TTC549 (cell line): ENCODE measurements at regions not wholly inside any gene's neighbourhood (a gene's known extent, or its start where the extent isn't known, plus 50 kb on each side); places are given as distances from the start of the nearest gene placed in this dataset.
"Not testable (repeated sequence)": the region's sequence is repeated elsewhere in the genome, so short reads cannot be mapped to it uniquely, and the experiment has no call there.

Source experiments
- FAIRE-seq: peaks from 2 replicates; lab custom pipeline; 2012; peaks lifted over from hg19 to GRCh38; lab: Jason Lieb, UNC

DNA sequence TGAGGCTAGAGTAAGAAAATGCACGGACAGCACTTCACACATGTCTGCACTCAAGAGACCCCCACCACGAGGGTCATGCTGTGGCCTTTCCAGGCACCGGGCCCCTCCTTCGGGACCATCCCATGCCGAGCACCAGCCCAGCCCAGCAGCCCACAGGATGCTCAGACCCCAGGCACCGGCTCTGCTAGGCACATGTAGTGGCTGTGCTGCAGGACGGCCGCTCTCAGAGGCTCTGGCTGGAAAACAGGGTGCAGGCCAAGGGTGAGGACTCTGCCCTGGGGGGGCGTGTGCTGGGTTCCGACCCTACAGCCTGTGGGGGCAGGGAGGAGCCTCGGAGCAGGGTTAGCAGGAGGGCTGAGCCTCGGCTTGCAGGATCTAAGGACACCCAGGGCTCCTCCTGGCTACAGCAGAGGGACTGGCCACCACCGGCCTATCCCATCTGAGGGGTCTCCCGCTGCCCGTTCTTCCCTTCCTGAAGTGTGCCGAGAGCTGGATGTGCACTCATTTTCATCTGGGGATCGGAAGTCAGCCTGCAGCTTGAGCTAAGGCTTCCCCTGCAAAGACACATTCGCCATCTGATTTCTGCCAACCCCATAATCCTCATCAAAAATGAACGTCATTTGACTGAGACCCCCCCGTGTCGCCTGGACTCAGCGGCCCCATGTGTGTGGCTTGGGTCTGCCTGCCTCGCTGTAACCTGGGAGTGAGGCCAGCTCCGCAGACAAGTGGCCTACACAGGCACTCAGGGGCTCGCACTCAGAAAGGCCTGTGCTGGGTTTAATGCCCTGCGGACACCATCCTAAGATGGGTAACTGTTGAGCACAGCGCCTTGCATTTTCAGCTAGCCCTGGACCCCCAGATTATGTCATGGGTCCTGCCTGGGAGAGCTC is 293.1 kb upstream of the FOXF1 start:
- no peak for FAIRE-seq

DNA sequence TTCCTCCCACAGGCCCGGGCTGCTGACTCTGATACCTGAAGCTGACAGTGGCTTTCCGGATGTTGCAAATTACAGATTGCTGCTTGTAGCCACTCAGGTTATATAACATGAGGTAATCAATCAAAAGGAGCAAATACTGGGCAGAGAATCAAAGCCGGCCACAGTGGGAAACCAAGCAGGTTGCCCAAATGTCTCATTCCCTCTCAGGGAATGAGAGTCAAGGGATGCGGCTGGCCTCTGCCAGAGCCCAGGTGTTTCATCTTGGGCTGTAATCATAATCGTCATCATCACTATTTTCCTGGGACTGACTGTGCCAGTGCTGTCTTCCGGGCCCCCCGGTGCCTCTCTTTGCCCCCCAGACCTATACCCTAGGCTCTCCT is 292.4 kb upstream of the FOXF1 start:
- no peak for FAIRE-seq

DNA sequence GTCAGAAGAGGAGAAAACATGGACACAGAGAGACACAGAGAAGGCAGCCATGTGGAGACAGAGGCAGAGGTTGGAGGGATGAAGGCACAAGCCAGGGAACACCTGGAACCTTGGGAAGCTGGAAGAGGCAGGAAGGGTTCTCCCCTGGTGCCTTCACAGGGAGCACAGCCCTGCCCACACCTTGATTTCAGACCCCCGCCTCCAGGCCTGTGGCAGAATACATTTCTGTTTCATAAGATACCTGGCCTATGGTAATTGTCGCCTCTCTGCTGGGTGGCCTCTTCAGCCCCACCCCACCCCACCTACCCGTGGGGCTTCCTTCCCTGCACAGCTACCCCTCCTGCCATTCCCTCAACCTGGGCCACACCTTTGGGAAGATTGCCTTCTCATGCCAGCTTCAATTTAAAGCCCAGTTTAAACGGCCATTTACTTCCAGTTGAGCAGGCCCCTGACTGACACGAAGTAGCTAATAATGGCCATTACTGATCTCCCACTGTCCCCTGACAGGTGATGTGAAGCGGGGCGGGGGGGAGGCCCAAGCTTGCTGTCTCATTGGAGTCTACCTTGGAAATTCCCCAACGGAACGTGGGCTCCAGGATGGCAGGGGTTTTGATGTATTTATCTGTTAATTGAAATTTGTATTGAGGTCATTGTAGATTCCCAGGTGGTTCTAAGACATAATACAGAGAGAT is 291.7 kb upstream of the FOXF1 start:
- no peak for FAIRE-seq

DNA sequence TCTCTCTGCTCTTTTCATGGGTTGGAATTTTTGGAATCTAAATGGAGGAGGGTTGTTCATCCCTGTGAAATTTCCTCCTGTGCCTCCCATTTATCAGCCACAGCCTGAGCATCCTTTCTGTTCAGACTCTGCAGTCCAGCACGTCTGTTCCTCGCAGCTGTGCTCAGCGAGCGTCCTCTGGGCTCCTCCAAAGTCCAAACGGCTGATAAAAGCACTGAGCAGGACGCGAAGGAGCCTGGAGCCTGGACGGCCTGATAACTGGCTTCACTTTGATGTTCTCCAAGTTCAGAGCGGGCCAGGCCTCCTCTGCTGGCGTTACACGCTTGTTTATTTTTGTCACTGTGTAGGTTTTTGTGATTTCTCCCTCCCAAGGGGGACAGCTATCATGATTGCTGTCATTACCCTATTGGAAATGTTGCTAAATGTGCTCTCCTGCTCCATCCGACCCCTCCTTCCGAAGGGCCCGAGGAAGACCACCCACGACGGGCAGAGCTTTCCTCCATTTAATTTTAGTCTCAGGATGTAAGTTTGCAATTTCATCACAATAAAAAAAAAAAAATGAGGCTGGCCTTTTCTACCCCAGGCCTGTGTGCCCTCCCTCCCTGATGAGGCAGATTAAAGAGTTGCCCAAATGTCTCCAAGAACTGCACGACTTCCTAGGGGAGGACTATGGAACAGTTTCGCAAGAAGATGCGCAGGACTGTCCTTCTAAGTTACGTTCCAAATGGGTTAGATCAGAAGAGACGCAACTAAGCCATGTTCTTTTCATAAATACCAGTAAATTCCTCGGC is 290.5 kb upstream of the FOXF1 start:
- FAIRE-seq, result peak; percentile 65

DNA sequence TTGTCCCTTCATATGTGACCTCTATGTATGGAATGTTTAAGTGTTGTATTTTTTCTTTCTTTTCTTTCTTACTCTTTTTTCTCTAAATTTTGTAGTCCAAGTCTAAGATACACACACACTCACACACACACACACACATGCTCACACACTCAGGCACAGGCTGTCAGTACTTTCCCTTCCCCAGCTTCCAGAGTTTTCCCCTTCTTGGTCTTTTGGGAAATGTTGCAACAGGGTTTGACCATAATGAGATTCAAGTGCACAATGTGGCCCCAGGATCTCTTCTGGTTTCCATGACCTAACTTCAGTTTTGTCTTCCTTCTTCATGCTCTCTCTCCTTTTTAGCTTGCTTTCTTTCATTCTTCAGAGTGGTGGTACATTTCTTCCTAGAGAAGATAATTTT is 289.8 kb upstream of the FOXF1 start:
- no peak for FAIRE-seq

DNA sequence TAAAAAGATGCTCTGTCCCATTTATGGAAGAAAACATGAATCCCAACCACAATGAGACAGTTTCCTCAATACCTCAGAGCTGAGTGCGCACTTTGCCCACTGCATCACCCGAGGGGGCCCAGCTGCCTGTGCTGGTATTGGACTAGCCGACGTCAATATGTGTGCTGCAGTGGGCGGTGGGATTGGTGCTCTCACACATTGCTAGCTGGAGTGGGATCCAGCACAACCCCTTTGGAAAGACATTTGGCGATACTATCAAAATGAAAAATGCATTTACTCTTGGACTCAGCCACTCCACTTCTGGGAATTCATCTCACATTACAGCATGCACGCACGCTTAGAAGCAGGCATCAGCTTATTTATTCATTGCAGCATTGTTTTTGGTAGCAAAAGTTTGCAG is 289.2 kb upstream of the FOXF1 start:
- no peak for FAIRE-seq

DNA sequence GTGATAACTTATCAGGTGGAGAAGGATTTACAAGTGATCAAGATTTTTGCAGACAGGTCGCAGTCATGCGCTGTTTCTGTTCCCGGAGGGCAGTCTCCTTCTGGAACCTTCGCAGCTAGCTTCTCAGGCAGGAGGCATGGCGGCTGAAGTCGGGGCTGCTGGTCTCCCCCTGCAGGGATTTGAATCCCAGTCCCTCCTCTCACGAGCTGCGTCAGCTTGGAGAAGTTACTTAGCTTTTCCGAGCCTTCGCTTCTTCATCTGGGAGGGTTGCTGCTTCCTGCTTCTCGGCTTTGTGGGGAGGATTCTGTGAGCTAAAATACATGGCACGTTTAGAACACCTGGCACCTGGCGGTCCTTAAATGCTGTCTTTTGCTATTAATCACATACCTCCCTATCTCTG is 287.8 kb upstream of the FOXF1 start:
- FAIRE-seq, result no peak

DNA sequence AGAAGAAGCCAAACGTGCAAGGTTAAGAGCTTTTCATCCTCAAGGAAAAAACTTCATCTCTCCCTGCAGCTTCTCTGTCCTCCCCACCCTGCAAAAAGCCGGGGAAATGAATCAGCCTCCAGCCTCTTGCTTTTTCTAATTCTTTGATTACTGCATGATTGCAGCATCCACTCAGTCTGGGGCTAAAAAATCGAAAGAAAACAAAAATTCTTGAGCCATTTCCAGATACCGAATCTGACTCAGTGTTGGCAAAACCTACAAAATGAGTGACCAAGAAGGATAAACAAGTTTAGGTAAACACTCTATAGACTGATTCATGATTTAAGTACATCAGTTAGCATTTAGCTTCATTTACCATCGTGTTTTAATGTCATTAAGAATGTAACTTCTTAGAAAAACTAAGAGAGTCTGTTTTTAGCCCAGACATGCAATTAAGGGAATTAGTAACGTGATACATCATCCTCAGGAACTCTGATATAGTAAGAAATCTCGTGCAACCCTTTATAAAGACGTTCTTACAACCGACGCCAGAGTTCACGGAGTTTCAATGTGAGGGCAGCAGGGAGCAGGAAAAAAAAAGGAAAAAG is 287.3 kb upstream of the FOXF1 start:
- FAIRE-seq, result peak; percentile 95

DNA sequence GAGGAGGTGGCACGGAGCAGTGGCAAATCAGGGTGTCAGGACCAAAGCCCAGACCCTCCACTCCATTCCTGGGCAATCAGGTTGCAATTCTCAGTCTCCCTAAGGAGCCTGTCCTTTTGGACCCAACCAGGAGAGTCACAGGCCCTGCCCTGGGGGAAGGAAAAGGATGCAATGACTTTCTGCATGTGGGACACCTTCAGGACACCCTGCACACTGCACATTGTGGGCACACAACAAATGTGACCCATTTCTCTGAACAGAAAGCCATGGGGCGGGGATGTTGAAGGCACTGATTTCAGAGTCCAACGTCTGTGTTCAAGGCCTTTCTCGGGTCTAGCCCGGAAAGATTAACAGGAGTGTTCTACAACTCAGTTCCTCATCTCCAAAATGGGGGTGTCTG is 286.2 kb upstream of the FOXF1 start:
- no peak for FAIRE-seq

DNA sequence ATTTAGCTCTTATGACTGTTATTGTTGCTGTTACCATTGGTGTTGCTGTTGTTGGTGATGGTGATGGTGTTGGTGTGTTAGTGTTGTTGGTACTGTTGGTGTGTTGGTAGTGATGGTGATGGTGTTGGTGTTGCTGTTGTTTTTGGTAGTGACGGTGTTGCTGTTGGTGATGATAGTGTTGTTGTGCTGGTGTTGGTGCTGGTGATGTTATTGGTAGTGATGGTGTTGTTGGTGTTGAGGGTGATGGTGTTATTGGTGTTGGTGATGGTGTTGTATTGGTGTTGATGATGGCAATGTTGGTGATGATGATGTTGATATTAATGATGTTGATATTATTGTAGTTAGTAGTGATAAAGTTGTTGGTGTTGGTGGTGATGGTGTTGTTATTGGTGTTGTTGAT is 285.7 kb upstream of the FOXF1 start:
- FAIRE-seq, result no peak

DNA sequence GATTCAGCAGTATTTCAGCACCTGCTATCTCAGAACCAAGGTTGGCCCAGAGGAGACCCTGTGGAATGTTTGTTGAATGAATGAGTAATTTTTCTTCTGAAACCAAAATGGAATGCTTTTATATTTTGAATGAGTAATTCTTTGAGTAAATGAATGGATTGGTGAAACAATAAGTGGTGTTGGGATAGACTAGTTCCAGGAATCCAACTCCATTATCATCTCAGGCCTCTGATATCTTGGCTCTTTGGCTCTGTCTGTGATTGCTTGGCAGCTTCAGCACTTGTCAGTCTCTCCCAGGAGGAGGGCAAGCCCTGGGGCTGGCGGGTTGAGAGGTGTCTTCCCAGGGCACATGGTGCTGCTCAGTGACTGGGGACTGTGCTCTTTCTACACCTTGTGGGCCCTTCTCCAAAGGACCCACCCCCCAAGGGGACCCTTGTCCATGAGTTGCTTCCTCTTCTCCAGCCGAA is 284.4 kb upstream of the FOXF1 start:
- no peak for FAIRE-seq

DNA sequence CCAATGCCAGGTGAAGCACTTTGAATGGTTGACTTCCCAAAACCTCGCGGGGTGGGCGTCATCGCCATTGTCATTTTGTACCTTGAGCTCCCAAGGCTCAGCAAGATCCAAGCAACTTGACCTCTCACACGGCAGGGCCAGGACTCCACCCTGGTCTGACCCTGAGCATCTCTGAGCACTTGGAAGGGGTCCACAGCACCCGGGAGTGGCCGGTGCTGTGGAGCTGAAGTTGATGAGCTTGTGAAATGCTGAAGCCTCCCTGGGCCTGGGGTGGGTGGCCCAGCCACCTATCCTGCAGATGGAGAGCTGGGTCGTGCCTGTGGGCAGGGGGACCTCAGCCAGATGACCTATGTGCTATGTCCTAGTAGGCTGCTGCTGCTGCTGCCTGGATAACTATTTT is 283.3 kb upstream of the FOXF1 start:
- no peak for FAIRE-seq

DNA sequence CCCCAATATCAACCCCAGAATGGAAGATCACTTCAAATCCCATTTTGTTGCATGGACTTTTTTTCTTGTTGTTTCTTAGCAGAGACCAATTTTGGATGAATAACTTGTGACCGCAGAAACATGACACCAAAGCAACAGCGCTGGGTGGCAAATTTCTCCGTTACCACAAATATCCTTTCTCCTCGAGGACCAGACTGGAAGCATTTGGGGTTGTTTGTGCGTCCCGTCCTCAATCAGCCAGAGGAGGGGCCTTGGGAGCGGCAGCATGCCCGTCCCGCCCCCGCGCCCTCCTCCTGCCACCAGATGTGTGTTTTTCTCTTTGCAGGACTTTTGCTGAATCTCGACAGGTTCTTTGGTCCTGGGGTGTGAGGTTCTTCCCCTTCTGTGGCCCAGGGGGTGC is 282.5 kb upstream of the FOXF1 start:
- FAIRE-seq, result no peak

DNA sequence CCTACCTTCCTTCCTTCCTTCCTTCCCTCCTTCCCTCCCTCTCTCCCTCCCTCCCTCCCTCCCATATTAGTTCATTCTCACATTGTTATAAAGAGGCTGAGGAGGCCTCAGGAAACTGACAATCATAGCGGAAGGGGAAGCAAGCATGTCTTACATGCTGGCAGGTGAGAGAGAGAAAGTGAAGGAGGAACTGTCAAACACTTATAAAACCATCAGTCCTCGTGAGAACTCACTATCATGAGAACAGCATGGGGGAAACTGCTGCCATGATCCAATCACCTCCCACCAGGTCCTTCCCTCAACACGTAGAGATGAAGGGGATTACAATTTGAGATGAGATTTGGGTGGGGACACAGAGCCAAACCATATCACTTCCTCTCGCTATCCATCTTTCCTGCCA is 281.6 kb upstream of the FOXF1 start:
- FAIRE-seq, result no peak

DNA sequence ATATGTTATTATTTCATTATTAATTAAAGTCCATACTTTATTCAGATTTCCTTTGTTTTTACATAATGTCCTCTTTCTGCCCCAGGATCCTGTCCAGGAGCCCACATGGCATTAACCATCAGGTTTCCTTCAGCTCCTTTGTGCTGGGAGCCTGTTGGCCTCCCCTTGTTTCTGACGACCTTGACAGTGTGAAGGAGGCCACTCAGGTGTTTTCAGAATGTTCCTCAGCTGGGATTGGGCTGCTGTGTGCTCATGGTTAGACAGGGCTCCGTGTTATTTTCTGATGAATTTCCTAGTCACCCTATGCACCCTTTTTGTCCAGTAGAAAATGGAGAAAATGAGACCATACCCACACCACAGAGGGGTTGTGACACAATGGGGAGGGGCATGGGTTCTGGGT is 281.0 kb upstream of the FOXF1 start:
- FAIRE-seq, result no peak

DNA sequence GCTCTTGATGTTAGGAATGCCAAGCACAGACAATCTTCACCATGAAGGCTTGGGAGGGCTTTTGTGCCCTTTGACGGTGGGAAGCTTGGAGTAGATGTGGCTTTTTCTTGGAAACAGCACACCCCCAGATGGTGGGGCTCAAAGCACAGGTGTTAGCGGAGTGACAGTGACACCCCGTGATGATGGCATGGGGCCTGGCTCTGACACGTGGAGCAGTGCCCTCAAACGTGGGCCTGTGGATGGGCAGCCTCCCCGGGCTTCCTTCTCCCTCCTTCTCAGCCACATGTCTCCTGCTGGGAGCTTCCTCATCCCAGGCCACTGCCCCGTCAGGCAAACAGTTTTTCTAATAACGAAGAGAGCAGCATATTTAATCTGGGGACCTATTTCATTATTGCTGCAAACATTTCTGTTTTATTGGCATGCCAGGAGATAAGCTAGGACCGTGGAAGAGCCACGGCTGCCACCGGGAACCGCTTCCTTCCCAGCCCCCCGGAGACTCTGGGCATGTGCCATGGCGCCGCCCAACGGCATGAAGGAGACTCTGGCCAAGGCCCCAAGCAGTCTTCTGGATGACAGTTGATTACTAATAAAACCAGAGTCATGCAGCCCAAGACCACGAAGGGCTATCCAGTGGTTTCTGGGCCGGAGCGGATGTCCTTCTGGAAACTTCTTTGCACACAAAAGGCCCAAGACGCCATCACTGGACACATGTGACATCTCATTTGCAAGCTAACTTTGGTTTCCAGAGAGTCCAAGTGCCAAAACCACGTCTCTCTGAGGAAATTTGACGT is 280.3 kb upstream of the FOXF1 start:
- no peak for FAIRE-seq

DNA sequence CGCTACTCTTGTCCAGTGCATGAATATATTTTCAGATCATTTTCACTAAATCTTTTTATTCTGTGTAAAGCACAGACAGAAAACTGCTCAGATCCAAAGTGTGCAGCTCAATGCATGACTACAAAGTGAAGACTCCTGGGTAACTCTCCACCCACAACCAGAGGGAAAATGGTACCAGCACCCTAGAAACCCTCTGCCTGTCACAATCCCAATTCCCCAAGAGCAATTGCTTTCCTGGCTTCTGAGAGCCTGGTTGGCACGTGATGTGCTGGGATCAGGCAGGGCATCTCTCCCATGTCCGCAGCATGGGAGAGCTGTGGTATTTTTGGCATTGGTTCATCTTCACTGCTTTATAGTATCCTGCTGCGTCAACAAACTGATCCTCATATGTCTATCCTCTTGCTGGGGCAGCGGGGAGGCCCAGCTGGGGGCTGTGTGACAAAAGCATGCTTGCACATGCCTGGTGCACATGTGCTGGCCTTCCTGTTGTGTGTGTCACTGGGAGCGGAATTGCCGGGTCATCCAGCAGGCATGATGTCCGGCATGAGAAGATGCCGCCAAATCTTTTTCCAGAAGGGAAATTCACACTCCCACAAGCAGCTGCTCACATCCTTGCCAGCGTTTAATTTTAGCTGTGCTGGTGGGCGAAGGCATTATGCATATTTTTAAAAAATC is 278.9 kb upstream of the FOXF1 start:
- FAIRE-seq, result no peak

DNA sequence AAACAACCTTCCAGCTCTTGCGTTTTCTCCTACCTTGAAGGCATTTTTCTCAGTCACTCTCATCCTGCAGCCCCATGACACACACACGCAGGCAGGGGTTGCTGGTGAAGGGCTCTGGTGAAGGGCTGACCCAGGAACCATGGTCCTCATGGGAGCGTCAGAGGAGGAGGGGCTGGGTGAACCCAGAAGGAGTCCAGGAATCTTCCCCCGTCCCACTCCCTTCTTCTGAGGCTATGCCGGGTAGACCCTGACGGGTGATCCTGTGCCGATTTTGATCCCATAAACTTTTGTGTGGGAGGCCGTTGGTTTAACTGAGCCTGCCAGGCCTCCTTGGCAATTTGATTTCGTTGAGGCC is 278.4 kb upstream of the FOXF1 start:
- FAIRE-seq, result no peak

DNA sequence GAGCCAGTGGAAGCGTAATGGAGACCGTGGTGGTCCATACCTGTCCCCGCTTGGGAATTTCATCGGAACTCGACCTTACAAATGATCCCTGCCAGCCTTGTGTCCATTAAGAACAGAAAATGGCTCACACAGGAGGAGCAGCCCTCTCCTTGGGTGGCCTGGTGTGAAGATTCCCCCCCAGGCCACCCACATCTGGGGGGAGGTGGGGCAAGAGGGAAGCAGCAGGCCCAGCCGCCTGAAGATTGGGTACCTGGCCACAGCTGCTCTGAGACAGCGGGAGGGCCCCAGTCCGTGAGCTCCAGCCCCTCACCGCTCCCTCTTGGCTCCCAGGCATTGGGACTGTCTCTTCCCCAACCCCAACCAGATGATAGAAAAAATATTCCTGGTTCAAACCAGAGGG is 277.8 kb upstream of the FOXF1 start:
- no peak for FAIRE-seq

DNA sequence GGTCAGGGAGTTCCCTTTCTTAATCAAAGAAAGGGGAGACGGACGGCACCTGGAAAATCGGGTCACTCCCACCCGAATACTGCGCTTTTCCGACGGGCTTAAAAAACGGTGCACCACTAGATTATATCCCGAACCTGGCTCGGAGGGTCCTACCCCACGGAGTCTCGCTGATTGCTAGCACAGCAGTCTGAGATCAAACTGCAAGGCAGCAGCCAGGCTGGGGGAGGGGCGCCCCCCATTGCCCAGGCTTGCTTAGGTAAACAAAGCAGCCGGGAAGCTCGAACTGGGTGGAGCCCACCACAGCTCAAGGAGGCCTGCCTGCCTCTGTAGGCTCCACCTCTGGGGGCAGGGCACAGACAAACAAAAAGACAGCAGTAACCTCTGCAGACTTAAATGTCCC is 276.8 kb upstream of the FOXF1 start:
- FAIRE-seq, result not testable (repeated sequence)

DNA sequence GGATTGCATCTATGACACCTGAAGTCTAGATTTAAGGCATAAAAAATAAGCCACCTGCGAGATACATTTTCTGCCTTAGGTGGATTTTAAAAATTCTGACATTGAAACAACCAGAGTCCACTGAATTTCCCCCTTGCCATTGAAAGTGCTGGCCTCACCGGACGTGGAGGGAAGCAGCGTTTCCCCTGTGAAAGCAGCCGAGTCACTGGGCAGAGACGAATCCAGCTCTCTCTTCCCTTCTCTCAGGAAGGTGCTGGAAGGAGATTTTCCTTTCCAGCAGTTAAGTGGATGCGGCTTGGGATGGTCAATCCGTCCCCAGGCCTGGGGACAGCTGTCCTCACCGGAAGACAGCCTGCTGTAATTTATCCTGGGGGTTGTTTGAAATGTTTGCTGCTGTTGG is 270.9 kb upstream of the FOXF1 start:
- no peak for FAIRE-seq
